ENCODE measurements at regions not wholly inside any gene's neighbourhood (a gene's known extent, or its start where the extent isn't known, plus 50 kb on each side); places are given as distances from the start of the nearest gene placed in this dataset.

- TF ChIP-seq CDX4 (CRISPR knock-in tag; IDR thresholded peaks at IDR 0.05; ENCODE audit: borderline replicate concordance): no peak
- TF ChIP-seq JAZF1 (CRISPR knock-in tag; IDR thresholded peaks at IDR 0.05): no peak
- no peak for TF ChIP-seq ZSCAN18 (CRISPR knock-in tag; IDR thresholded peaks at IDR 0.05)
These were observed 632.5 kb downstream of the TNS3 start (continued) for GRCh38 chr7:46949270-46949931.

- Mint-ChIP-seq H3K9me3 (peaks cover 9% of the 10 kb centered on the region; the same call in 1 of the 2 replicates), H3K27ac (no peak overlapping the region), H3K4me1 (no peaks in the 10 kb centered on the region), H3K27me3 (ENCODE audit: low read depth) (no peaks in the 10 kb centered on the region; the same call in 1 of the 2 replicates), H3K36me3 (no peaks in the 10 kb centered on the region), H3K4me3 (no peak overlapping the region)
- CTCF ChIA-PET: no interaction called here
- no peak for ATAC-seq
- DNase-seq (ENCODE audit: low spot score): no peak
- POLR2A ChIA-PET: no interaction called here
- no peak for TF ChIP-seq ZNF232 (CRISPR knock-in tag; IDR thresholded peaks at IDR 0.05)
- TF ChIP-seq ZNF396 (CRISPR knock-in tag; IDR thresholded peaks at IDR 0.05; ENCODE audit: borderline replicate concordance): no peak
- no peak for TF ChIP-seq TP53 (CRISPR knock-in tag; IDR thresholded peaks at IDR 0.05)
- no peak for TF ChIP-seq ZNF263 (CRISPR knock-in tag; IDR thresholded peaks at IDR 0.05; ENCODE audit: low read depth)
- no peak for TF ChIP-seq NR2C2 (CRISPR knock-in tag; IDR thresholded peaks at IDR 0.05)
- no peak for TF ChIP-seq HMGA2 (CRISPR knock-in tag; IDR thresholded peaks at IDR 0.05)
- TF ChIP-seq TCF7 (CRISPR knock-in tag; IDR thresholded peaks at IDR 0.05; ENCODE audit: low read depth): no peak
- no peak for TF ChIP-seq NFE2L1 (CRISPR knock-in tag; IDR thresholded peaks at IDR 0.05)
- no peak for TF ChIP-seq JUN (CRISPR knock-in tag; IDR thresholded peaks at IDR 0.05)
- TF ChIP-seq ERG (CRISPR knock-in tag; IDR thresholded peaks at IDR 0.05): no peak
- no peak for TF ChIP-seq AR (CRISPR knock-in tag; IDR thresholded peaks at IDR 0.05)
- no peak for TF ChIP-seq MAX (CRISPR knock-in tag; IDR thresholded peaks at IDR 0.05)
- no peak for TF ChIP-seq SMAD3 (CRISPR knock-in tag; IDR thresholded peaks at IDR 0.05; ENCODE audit: borderline replicate concordance)
- no peak for TF ChIP-seq EMX1 (CRISPR knock-in tag; IDR thresholded peaks at IDR 0.05)
- TF ChIP-seq STAT6 (CRISPR knock-in tag; conservative IDR thresholded peaks at IDR 0.05; ENCODE audit: low read depth): no peak
- TF ChIP-seq JAZF1 (CRISPR knock-in tag; IDR thresholded peaks at IDR 0.05): no peak
- TF ChIP-seq AFF4 (CRISPR knock-in tag; IDR thresholded peaks at IDR 0.05; ENCODE audit: borderline replicate concordance): no peak
- no peak for TF ChIP-seq ZNF281 (CRISPR knock-in tag; IDR thresholded peaks at IDR 0.05)
These were observed 633.2 kb downstream of the TNS3 start for GRCh38 chr7:46948716-46949115.
